Activated naive CD4-positive, alpha-beta T cell treated with anti-CD3 and anti-CD28 coated beads for 36 hours (primary cell): ENCODE measurements at regions not wholly inside any gene's neighbourhood (a gene's known extent, or its start where the extent isn't known, plus 50 kb on each side); places are given as distances from the start of the nearest gene placed in this dataset.
A peak's percentile ranks its signal among the peaks of the same experiment; 100 is the strongest.
"Not testable (repeated sequence)": the region's sequence is repeated elsewhere in the genome, so short reads cannot be mapped to it uniquely, and the experiment has no call there.

ENCODE experiments used
- CTCF ChIA-PET: fragments of 350-600 bp; sonication (Branson Sonifier 250); formaldehyde crosslinking; loops from one replicate; lab custom pipeline; 2021; ENCODE audit warnings: antibody characterized with exemption; lab: Charles Lee
- DNase-seq: peaks from one replicate; pipeline ENCODE4 v3.0.0-alpha.2; 2020
- H3K27ac Mint-ChIP-seq: one replicate; pipeline ENCODE4 v1.8.0; 2021; ENCODE audit warnings: mild to moderate bottlenecking, mixed read lengths
- H3K27me3 Mint-ChIP-seq: one replicate; pipeline ENCODE4 v1.8.0; 2021; ENCODE audit warnings: low read depth, mixed read lengths
- H3K36me3 Mint-ChIP-seq: one replicate; pipeline ENCODE4 v1.8.0; 2021; ENCODE audit warnings: low read depth, mixed read lengths
- H3K4me1 Mint-ChIP-seq: one replicate; pipeline ENCODE4 v1.8.0; 2021; ENCODE audit warnings: low read depth, mixed read lengths
- H3K4me3 Mint-ChIP-seq: one replicate; pipeline ENCODE4 v1.8.0; 2021; ENCODE audit warnings: mild to moderate bottlenecking, moderate library complexity, mixed read lengths
- H3K9me3 Mint-ChIP-seq: one replicate; pipeline ENCODE4 v1.8.0; 2021; ENCODE audit warnings: mixed read lengths
- intact Hi-C: fragments of 100-400 bp; cut with micrococcal nuclease; formaldehyde crosslinking; loops from one replicate; pipeline ENCODE4 v1.15.1; 2023

DNA sequence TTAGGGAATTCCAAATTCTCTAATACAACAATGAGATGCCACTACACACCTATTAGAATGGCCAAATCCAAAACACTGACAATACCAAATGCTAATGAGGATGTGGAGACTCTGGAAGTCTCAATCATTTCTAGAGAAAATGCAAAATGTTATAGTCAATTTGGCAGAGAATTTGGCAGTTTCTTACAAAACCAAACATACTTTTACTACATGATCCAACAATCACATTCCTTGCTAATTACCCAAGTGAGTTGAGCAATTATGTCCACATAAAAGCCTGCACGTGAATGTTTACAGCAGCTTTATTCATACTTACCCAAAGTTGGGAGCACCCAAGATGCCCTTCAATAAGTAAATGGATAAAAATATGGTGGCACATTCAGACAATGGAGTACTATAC is 278.4 kb upstream of the TGFBR2 start:
- H3K36me3 Mint-ChIP-seq, H3K4me3 Mint-ChIP-seq, intact Hi-C loops, H3K27ac Mint-ChIP-seq, CTCF ChIA-PET, H3K27me3 Mint-ChIP-seq, DNase-seq, H3K9me3 Mint-ChIP-seq: not testable (repeated sequence)
- peaks cover 28% of the 10 kb centered on the region for H3K4me1 Mint-ChIP-seq

DNA sequence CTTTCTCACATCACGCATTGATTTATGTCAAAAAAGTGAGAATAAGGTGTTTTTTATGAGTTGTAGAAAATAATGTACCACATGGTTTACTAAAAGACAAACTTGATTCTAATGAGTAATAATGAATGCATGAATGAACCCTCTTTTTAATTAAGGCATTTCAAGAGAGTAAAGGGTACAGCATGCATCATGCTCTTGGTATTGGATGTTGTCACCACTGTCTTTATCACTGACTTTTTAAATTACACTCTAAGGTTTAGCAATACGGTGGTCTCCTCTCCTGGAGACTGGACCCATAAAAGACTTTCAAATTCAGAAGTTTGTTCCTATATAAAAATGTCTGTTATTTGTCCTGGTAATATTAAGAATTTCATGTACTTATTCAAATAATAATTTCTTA is 277.5 kb upstream of the TGFBR2 start:
- CTCF ChIA-PET = interaction anchor here (4.0 kb wide), 1 partner anchor 9 kb away, joined by 14 read pairs; no protein-coding TSS in a partner anchor
- intact Hi-C loops, H3K27ac Mint-ChIP-seq, H3K9me3 Mint-ChIP-seq, H3K36me3 Mint-ChIP-seq, DNase-seq, H3K4me3 Mint-ChIP-seq, H3K27me3 Mint-ChIP-seq: not testable (repeated sequence)
- peaks cover 33% of the 10 kb centered on the region for H3K4me1 Mint-ChIP-seq

DNA sequence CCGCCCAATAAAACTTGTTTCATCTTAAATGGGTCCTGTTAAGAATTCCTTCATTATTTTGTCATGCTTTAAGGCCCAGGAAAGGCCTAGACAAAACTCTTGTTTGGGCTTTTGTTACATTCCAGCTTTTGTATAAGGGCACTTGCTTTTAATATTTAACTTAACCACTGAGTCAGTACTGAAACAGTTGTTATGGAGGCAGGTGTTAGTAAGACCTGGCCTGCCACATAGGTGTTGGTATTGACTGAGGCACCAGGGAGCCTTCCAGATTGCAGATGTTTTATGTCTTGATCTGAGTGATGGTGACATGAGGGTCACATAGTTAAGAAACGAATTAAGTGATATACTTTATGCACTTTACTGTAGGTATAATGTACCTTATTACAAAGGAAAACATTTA is 274.9 kb upstream of the TGFBR2 start:
- no peaks in the 10 kb centered on the region for H3K27me3 Mint-ChIP-seq
- H3K27ac Mint-ChIP-seq = no peak overlapping the region
- intact Hi-C loops = no loop called here
- CTCF ChIA-PET = interaction anchor here (2.0 to 4.0 kb wide), 2 partner anchors 12 to 17 kb away, joined by 4 to 14 read pairs; no protein-coding TSS in a partner anchor
- peaks cover 33% of the 10 kb centered on the region for H3K4me1 Mint-ChIP-seq
- peak; percentile 43 for DNase-seq
- H3K4me3 Mint-ChIP-seq = no peak overlapping the region
- H3K9me3 Mint-ChIP-seq = no peaks in the 10 kb centered on the region
- no peaks in the 10 kb centered on the region for H3K36me3 Mint-ChIP-seq

GRCh38 chr3:30332196-30333021 is 274.0 kb upstream of the TGFBR2 start:
- intact Hi-C loops = loop anchor here (1.0 kb wide), 3 partner anchors 10 to 28 kb away; no protein-coding TSS in a partner anchor
- peaks cover 1% of the 10 kb centered on the region for H3K36me3 Mint-ChIP-seq
- no peaks in the 10 kb centered on the region for H3K27me3 Mint-ChIP-seq
- H3K4me3 Mint-ChIP-seq = peak overlapping the region; percentile 65
- H3K27ac Mint-ChIP-seq = peak overlapping the region; percentile 75
- CTCF ChIA-PET = interaction anchor here (1.3 to 4.0 kb wide), 2 partner anchors 13 kb away, joined by 3 to 14 read pairs; no protein-coding TSS in a partner anchor
- H3K9me3 Mint-ChIP-seq = peaks cover 3% of the 10 kb centered on the region
- peak; percentile 58 for DNase-seq
- peaks cover 33% of the 10 kb centered on the region for H3K4me1 Mint-ChIP-seq

GRCh38 chr3:30333143-30333542 is 273.3 kb upstream of the TGFBR2 start:
- intact Hi-C loops = no loop called here
- peaks cover 33% of the 10 kb centered on the region for H3K4me1 Mint-ChIP-seq
- H3K4me3 Mint-ChIP-seq = no peak overlapping the region
- no peak for DNase-seq
- peaks cover 9% of the 10 kb centered on the region for H3K9me3 Mint-ChIP-seq
- H3K27me3 Mint-ChIP-seq = no peaks in the 10 kb centered on the region
- no peak overlapping the region for H3K27ac Mint-ChIP-seq
- H3K36me3 Mint-ChIP-seq = peaks cover 4% of the 10 kb centered on the region
- CTCF ChIA-PET = interaction anchor here (1.3 to 1.4 kb wide), 2 partner anchors 13 kb away, joined by 3 to 4 read pairs; no protein-coding TSS in a partner anchor

GRCh38 chr3:30333903-30334302 is 272.5 kb upstream of the TGFBR2 start:
- intact Hi-C loops = no loop called here
- H3K4me3 Mint-ChIP-seq = no peak overlapping the region
- peaks cover 30% of the 10 kb centered on the region for H3K4me1 Mint-ChIP-seq
- peaks cover 4% of the 10 kb centered on the region for H3K36me3 Mint-ChIP-seq
- CTCF ChIA-PET = interaction anchor here (1.3 to 1.4 kb wide), 2 partner anchors 11 to 14 kb away, joined by 3 to 4 read pairs; no protein-coding TSS in a partner anchor
- H3K9me3 Mint-ChIP-seq = peaks cover 9% of the 10 kb centered on the region
- DNase-seq = no peak
- H3K27ac Mint-ChIP-seq = no peak overlapping the region
- no peaks in the 10 kb centered on the region for H3K27me3 Mint-ChIP-seq

DNA sequence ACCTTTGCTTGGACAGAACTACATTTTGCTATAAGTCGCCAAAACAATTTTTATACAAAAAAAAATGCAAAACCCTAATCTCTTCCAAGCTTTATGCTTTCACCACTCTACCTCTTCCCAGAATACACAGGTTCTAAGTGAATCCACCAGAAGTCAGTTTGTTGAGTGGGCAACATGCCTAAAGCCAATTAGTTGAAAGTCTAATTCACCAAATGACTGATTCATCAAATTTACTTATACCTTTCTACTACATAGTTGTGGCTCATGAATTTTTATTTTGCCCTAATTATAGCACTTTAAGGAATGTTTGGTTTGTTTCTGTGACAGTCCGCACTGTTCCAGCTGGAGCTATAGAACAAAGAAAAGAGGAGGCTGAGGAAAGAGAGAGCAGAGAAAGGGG is 265.9 kb upstream of the TGFBR2 start:
- intact Hi-C loops = loop anchor here (10.0 kb wide), 2 partner anchors 1194 to 1996 kb away; partner anchors contain the start of genes AZI2, STT3B and ZCWPW2
- Mint-ChIP-seq H3K4me1 (peaks cover 45% of the 10 kb centered on the region), H3K4me3 (no peak overlapping the region), H3K27ac (no peak overlapping the region), H3K36me3 (peaks cover 4% of the 10 kb centered on the region), H3K9me3 (peaks cover 9% of the 10 kb centered on the region), H3K27me3 (no peaks in the 10 kb centered on the region)
- DNase-seq = no peak
- CTCF ChIA-PET = interaction anchor here (1.0 kb wide), 1 partner anchor 17 kb away, joined by 3 read pairs; no protein-coding TSS in a partner anchor

GRCh38 chr3:30341079-30341478 is 265.3 kb upstream of the TGFBR2 start:
- Mint-ChIP-seq H3K27me3 (no peaks in the 10 kb centered on the region), H3K9me3 (peaks cover 9% of the 10 kb centered on the region), H3K36me3 (peaks cover 4% of the 10 kb centered on the region), H3K27ac (no peak overlapping the region), H3K4me1 (peaks cover 51% of the 10 kb centered on the region), H3K4me3 (no peak overlapping the region)
- intact Hi-C loops = loop anchor here (10.0 kb wide), 2 partner anchors 1194 to 1996 kb away; partner anchors contain the start of genes AZI2, STT3B and ZCWPW2
- no peak for DNase-seq
- CTCF ChIA-PET = no interaction called here

GRCh38 chr3:30341851-30342250 is 264.6 kb upstream of the TGFBR2 start:
- H3K4me1 Mint-ChIP-seq = peaks cover 58% of the 10 kb centered on the region
- H3K9me3 Mint-ChIP-seq = peaks cover 9% of the 10 kb centered on the region
- CTCF ChIA-PET = interaction anchor here (0.6 to 1.6 kb wide), 3 partner anchors 22 to 154 kb away, joined by 3 to 7 read pairs (median 5); no protein-coding TSS in a partner anchor
- intact Hi-C loops = loop anchor here (1.0 to 10.0 kb wide), 3 partner anchors 10 to 1997 kb away; partner anchors contain the start of genes AZI2, STT3B and ZCWPW2
- no peak for DNase-seq
- H3K27me3 Mint-ChIP-seq = no peaks in the 10 kb centered on the region
- no peak overlapping the region for H3K4me3 Mint-ChIP-seq
- H3K27ac Mint-ChIP-seq = no peak overlapping the region
- H3K36me3 Mint-ChIP-seq = peaks cover 3% of the 10 kb centered on the region

DNA sequence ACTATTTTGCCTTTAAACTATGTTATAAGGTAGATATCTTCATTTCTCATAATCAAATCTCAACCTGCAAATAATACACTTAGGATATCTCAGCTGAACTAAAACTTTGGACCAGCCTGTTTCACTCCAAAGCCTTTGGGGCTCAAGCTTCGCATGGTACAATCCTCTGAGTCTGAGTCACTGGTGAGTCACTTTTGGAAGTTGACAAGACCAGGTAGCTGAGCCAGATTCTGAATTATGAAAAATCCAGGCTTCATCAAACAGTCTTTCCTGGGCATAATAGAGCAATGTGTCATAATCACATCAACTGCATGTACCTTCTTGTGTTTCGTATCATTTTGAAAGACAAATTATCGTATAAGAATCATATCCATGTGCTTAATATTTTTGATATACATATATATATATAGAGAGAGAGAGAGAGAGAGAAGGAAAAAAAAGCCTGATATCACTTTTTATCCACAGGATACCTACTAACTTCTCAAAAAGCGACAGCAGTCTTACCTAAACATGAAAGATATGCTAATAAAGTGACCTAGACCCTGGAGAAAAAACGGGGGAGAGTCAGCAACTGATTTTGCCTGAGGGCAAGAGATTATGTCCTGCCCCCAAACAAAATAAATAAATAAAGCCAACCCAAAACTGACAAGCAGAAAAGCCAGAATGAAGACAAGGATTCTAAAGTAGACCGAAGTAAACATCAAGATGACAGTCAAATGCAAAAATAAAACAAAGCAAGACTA is 263.9 kb upstream of the TGFBR2 start:
- H3K36me3 Mint-ChIP-seq = peaks cover 2% of the 10 kb centered on the region
- no peaks in the 10 kb centered on the region for H3K27me3 Mint-ChIP-seq
- H3K4me1 Mint-ChIP-seq = peaks cover 64% of the 10 kb centered on the region
- peak; percentile 59 for DNase-seq
- CTCF ChIA-PET = interaction anchor here (0.6 to 1.6 kb wide), 4 partner anchors 19 to 153 kb away, joined by 3 to 7 read pairs (median 4); no protein-coding TSS in a partner anchor
- H3K9me3 Mint-ChIP-seq = peaks cover 6% of the 10 kb centered on the region
- intact Hi-C loops = loop anchor here (1.0 to 10.0 kb wide), 3 partner anchors 10 to 1998 kb away; partner anchors contain the start of genes AZI2, STT3B and ZCWPW2
- no peak overlapping the region for H3K4me3 Mint-ChIP-seq
- H3K27ac Mint-ChIP-seq = no peak overlapping the region

- no peaks in the 10 kb centered on the region for H3K9me3 Mint-ChIP-seq
- no peak overlapping the region for H3K4me3 Mint-ChIP-seq
- no peaks in the 10 kb centered on the region for H3K36me3 Mint-ChIP-seq
- no peak for DNase-seq
- intact Hi-C loops = loop anchor here (10.0 kb wide), 2 partner anchors 1192 to 1998 kb away; partner anchors contain the start of genes AZI2, STT3B and ZCWPW2
- no peaks in the 10 kb centered on the region for H3K27me3 Mint-ChIP-seq
- CTCF ChIA-PET = no interaction called here
- H3K27ac Mint-ChIP-seq = no peak overlapping the region
- peaks cover 72% of the 10 kb centered on the region for H3K4me1 Mint-ChIP-seq
Observed at GRCh38 chr3:30343067-30343831, 263.2 kb upstream of the TGFBR2 start.
